ENCODE measurements at regions not wholly inside any gene's neighbourhood (a gene's known extent, or its start where the extent isn't known, plus 50 kb on each side); places are given as distances from the start of the nearest gene placed in this dataset.

- TF ChIP-seq CTCF (IDR thresholded peaks at IDR 0.05; ENCODE audit: insufficient read depth, low read length, poor library complexity, severe bottlenecking) (no peak), EZH2phosphoT487 (conservative IDR thresholded peaks at IDR 0.05; ENCODE audit: low read length) (no peak)
Observed at GRCh38 chr13:106998664-106999063, 430.7 kb upstream of the ARGLU1 start.

Measured in SU-DHL-6 (cell line).